Ovary (tissue), 3 donors: ENCODE measurements at regions not wholly inside any gene's neighbourhood (a gene's known extent, or its start where the extent isn't known, plus 50 kb on each side); places are given as distances from the start of the nearest gene placed in this dataset.

Experiments
- EP300 ChIP-seq: sonication (generic); formaldehyde crosslinking; IDR thresholded peaks from one replicate; pipeline ENCODE4 v1.6.1; 2017; ENCODE audit warnings: antibody characterized with exemption
- TF ChIP-seq, protein P1 (sequence below), 3 donors: fragments of 450-650 bp in 2 of 3; fragments of 200-600 bp in 1 of 3; IDR thresholded peaks; one replicate each; pipeline versions ENCODE4 v1.5.1 to v1.8.0; 2016 to 2022; ENCODE audit warnings: antibody characterized with exemption in 3 of 3, mild to moderate bottlenecking in 1 of 3
- donor health status: DM: no; HTN: no; CAD: no.

- no peak for TF ChIP-seq EP300
- TF ChIP-seq, protein P1, sequence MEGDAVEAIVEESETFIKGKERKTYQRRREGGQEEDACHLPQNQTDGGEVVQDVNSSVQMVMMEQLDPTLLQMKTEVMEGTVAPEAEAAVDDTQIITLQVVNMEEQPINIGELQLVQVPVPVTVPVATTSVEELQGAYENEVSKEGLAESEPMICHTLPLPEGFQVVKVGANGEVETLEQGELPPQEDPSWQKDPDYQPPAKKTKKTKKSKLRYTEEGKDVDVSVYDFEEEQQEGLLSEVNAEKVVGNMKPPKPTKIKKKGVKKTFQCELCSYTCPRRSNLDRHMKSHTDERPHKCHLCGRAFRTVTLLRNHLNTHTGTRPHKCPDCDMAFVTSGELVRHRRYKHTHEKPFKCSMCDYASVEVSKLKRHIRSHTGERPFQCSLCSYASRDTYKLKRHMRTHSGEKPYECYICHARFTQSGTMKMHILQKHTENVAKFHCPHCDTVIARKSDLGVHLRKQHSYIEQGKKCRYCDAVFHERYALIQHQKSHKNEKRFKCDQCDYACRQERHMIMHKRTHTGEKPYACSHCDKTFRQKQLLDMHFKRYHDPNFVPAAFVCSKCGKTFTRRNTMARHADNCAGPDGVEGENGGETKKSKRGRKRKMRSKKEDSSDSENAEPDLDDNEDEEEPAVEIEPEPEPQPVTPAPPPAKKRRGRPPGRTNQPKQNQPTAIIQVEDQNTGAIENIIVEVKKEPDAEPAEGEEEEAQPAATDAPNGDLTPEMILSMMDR (IDR thresholded peaks at IDR 0.05): no peak
These were observed 181.6 kb upstream of the ADGRL2 start for GRCh38 chr1:81619156-81619555.
